GM12892 (cell line): ENCODE measurements at regions not wholly inside any gene's neighbourhood (a gene's known extent, or its start where the extent isn't known, plus 50 kb on each side); places are given as distances from the start of the nearest gene placed in this dataset.

Experiments used
- POLR2A ChIP-seq: IDR thresholded peaks from 2 replicates; pipeline ENCODE4 v1.6.1; 2011; ENCODE audit warnings: low read depth, low read length, control low read depth
- POLR2AphosphoS5 ChIP-seq: IDR thresholded peaks from 2 replicates; pipeline ENCODE4 v1.6.1; 2011; ENCODE audit warnings: low read depth, low read length, control low read depth
- TAF1 ChIP-seq: IDR thresholded peaks from 2 replicates; pipeline ENCODE4 v1.6.1; 2011; ENCODE audit warnings: low read depth, mild to moderate bottlenecking, control low read depth, low read length, borderline replicate concordance

DNA sequence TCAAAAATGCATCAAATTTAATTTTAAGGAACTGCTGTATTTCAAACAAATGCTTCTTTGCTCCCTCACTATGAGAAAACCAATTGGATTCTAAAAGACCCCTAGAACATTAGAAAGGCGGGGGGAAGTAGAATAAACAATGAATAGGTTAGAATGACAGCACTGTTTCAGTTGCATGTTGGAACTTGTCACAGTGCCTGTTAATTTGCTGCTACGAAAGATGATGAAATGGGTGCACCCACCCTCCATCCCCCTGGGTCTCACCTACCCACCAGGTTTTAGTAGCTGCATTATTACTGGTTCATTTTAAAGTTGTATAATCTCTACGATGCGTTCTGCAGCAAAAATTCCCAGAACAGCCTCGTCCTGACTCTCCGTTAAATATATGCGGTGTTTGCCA lies 193.0 kb upstream of the COPS8 start:
- no peak for TF ChIP-seq POLR2AphosphoS5
- TF ChIP-seq POLR2A: no peak
- no peak for TF ChIP-seq TAF1
